ENCODE measurements at regions not wholly inside any gene's neighbourhood (a gene's known extent, or its start where the extent isn't known, plus 50 kb on each side); places are given as distances from the start of the nearest gene placed in this dataset.

DNA sequence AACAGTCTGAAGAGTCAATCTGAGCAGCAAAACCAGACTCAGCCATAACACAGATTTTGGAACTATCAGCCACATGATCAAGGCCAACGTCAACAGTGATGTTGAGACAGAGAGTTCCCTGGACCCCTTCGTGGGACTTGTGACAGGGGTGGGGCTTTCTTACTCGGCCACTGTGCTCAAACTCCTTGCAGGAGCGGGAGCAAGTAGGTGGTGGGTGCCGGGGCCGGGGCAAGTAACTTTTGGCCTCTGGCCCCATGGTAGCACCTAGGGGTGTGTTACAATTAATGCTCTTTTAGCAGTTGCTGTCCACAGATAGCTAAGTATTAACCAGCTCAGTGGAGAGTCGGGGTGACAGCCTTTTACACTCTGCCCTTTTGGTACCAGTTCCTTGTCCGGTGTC is 384.4 kb downstream of the NUAK1 start:
- no peak for DNase-seq

DNA sequence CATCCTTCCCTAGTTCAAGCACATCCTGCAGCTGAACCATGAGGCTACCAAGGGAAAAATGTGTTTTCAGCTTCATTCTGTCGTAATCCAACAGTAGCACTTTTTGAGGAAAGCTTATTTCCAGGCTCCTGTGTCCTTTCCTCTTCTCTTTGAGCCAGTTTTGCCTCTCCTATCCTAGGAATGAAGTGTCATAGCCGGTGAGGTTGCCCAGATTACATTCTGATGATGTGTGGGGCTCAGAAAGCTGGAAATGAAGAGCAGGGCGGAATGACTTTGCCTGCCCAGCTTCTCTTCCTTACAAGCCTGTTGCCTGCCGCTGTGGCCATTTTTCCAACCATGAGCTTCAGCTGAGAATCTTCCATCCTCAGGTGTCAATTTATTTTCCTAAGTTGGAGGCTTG is 381.8 kb downstream of the NUAK1 start:
- no peak for DNase-seq

DNA sequence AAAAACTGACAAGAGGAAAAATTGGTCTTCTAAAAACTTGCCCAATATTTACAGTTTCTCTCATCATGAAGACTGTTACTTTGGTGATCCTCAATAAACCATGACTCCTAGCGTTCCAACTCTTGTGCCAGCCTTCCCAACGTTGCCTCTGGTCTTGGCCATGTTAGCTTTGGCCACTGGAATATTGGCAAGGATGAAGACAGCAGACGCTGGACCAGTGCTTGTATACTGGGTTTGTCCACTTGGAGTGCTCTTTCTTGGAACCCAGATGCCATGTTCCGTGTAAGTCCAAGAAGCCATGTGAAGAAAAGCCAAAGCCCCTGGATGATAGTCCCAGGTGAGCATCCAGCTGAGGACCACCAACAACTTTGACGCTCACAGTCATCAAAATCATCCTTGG is 379.6 kb downstream of the NUAK1 start:
- no peak for DNase-seq

DNA sequence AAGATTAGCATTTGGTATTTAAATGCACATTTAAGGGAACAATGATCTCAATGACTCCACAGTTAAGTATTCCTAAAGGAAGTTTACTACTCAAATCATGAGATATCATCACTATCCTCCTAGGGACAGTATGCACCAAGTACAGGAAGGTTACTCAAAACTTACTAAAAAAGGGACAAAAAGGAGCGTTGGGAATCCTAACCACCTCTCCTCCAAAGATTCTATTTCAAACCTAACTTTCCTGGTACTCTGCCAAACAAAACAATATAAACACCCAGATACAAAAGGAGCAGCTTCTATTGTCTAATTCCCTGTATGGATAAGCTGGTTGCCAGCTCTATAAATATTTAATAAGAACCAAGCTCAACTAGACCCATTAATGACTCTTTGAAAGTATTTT is 377.7 kb downstream of the NUAK1 start:
- DNase-seq, result no peak

DNA sequence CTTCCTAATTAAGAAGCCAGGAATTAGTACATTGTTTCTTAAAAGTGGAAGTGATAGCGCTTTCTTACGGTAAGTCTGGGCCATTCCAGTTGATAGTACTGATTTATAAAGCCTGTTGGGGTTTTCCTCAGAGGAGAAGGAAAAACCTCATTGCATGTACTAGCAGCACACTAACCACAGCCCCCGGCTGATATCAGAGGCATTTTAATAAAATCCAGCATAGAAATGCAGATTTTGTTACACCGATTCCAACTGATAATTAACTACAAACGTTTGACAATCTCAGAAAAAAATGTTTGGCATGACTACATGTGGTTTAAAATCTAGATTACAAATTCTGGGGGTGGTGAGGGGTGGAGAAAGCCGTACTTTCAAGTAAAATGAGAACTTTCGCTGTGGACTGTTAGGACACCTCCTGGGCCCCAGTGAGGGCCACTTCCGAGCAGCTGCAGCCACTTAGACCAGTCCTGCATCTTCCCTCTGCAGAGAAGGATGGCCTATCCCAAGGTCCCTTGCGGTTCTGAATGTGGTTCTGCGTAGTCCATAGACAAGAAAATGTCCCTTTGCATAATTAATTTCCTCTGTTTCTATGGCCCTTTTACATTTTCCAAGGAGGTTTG is 374.4 kb downstream of the NUAK1 start:
- DNase-seq, result no peak

DNA sequence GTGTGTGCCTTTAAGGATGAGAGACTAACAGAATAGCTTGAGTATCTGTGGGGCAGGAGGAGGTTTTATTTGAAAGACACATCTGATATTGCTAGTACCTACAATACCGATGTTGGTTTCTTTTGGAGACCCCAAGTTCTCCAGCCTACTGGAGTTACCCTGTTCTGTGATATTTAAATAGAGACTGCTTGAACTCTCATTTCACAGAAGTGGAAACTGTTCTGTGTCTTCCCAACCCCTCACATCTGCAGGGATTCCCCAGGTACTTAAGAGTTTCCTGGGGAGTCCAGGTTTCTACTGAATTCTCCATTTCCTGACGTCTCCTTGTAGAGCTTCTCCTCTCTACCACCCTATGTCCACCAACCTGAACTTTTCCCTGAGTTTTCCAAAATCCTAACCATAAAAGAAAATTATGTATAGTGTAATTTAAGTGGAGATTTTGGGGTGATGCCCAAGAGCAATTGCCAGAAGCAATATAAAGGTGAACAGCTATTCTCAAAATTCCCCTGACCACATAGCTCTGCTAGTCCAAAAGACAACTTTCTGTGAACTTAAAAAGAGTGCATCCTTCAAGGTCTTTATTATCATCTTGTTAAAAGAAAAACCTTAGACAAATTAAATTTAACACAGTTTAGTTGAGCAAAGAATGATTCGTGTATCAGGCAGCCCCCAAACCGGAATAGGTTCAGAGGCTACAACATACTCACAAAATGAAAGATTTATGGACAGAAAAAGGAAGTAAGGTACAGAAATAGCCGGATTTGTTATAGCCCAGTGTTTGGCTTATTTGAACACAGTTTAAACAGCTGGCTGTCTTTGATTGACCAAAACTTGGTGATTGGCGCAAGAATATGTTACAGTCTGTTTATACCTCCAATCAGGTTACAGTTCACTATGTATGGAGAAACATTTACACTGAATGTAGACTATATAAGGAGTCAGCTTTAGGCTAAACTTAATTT is 373.4 kb downstream of the NUAK1 start:
- DNase-seq, result no peak

DNA sequence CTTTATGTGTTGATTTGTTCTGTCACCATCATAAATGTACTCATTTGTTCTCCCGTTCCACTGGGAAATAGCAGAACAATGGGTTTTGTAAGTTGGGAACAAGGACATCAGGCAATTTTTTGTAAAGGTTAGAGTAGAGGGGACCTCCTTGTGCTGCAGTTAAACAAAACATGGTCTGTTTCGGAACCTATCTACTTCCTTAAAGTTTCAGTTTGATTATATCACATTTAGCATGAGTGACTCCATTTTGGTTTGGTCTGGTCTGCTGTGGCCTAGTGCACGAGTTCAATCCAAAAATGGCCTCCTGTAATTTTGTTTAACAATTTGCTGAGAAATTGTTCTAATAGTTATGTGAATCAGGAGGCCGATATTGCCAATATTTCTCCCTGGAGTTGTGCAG is 372.7 kb downstream of the NUAK1 start:
- DNase-seq, result no peak

DNA sequence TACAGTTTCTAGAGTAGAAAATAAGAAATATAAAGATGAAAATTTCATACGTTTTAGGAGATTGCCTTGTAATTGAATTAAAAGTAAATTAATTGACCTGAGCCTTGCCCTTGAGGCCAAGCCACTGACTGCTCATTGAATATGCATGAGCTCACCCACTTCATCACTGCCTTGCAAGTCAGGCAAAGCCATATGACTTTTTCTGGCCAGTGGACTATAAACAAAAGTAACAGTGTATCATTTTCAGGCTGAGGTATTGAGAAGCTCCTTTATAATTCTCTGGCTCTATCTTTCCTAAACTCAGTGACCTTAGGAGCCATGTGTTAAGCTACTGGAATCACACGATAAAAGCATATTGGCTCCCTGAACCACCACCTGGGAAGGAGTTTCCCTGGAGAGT is 369.3 kb downstream of the NUAK1 start:
- DNase-seq, result no peak

DNA sequence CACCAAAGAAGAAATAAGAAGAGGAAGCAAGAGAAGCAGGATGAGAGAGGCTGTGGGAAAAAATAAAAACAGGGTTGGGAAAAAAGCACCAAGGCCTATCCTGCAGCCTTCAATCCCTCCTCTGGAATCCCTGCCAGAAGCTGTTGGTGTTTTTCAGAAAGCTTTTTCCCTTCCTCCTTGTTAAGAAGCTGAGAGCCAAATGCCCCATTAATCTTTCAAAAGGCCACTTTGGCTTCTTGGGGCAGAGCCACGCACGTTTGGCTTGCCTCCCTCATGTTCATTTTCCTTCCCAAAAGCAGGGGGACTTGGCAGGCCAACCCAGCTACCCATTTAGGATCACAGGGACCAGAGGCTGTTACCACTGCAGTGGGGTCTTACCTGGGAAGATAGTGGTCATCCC is 365.3 kb downstream of the NUAK1 start:
- no peak for DNase-seq

DNA sequence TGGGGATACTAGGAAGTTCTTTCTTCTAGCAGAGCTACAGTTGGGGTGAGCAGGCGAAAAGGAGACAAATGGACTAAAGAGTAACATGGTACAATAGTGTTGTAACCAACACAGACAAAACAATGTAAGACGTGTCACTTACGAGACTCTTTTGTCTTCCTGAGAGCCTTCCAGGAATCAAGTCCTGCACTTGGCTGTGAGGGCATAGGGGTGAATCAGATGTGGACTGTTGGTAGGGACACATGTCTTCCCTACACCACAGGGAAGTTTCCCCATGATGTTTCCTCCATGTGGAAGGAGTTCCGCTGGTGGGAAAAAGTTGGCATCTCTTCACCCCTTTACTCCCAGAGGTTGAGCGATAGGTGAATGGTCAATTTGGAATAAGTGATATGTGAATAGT is 364.7 kb downstream of the NUAK1 start:
- DNase-seq, result no peak

DNA sequence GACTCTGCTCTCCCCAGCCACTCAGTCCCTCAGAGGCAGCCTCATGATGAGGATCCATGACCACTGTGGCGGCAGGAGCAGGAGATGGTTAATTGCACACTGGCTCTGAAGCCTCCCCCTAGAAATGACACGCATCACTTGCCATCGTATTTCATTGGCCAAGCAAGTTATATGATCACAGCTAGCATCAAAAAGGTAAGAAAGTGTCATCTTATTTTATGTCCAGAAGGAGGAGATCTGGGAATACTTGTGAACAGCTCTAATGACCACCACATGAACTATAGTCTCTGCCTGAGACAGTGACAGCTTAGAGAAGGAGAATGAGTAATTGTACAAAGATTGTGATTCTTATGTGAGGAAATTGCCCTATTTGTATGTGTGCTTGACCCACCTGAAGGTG is 363.4 kb downstream of the NUAK1 start:
- no peak for DNase-seq

DNA sequence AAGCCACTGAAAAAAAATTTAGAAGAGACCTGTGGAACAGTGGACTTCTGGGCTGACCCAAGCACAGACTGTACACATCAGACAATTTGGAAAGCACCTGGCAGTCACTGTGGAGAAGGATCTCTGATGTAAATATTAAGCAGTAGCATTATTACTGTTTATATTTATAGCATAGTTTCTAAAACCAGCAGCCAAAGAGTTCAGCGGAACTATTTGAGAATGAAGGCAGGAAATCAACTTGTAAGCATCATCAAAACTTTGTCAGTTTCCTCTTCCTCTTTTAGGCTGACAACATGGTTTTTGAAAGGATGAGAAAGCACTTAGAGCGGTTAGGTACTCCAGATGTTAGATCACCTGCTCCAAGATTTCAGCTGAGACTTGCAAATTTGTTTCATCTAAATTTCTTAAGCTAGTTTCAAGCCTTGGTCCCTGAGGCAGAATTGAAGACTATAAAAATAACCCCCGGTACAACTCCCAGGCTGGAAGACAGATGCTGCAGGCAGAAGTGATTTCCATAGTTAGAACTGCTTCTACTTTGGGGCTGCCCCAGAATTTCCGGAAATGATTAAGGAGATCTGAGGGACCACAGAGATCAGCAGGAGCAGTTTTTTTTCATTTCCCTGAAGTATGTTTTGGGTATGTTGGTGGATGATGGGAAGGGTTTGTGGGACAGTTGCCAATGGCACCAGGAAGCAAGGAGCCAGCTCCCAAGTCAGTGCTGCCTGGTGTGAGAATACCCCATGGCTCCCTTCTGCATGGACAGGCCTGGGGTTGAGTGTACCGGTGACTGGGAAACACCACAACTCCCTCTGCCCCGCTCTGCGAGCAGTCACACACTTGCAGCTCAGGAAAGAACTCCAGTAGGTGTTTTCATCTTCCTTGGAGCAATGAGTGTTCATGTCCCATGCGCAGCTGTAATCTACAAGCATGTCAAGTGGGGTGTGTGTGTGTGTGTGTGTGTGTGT is 354.5 kb downstream of the NUAK1 start:
- DNase-seq, result peak; percentile 43

DNA sequence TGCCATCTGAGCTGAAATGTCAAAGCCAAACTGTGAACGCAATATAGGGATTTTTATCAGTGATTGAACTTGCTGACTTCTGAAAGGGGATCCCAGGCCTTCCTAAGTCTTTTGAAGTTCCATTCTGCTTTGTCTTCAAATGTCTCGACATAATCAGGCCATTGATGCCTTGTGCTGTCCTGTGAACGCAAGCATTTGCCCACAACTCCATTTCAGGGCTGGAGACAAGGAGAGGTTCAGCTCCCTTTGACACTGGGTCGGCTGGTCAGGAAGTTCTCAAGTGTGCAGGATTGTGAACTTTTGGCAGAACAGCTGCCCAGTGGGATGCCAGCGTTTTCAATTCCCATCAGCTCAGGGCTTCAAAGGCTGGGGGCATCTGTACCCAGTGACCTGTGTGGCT is 345.3 kb downstream of the NUAK1 start:
- DNase-seq, result no peak

DNA sequence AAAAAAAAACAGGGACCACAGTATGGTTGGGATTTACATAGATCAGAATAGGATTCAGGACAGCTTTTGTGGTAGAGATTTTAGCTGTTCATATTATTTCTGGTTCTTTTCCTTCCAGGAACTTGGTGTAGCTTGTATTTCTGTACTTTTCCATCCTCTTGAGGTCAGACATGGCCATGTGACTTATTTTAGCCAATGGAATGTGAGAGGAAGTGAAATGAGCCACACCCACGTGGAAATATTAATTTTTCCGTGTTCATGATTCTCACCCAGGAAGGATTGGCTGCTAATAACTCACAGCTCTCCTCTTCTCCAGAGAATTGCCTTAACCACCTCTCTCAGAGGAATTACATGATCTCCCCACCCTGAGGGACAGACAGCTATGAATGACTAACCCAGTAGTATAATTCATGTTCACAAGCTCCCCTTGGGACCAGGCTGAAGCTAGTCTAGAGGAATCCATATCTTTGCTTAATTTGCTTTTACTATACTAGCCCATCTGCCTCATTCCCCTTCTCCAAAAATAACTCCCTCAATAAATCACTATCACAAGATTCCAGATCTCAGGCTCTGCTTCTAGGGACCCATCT is 340.4 kb downstream of the NUAK1 start:
- no peak for DNase-seq

DNA sequence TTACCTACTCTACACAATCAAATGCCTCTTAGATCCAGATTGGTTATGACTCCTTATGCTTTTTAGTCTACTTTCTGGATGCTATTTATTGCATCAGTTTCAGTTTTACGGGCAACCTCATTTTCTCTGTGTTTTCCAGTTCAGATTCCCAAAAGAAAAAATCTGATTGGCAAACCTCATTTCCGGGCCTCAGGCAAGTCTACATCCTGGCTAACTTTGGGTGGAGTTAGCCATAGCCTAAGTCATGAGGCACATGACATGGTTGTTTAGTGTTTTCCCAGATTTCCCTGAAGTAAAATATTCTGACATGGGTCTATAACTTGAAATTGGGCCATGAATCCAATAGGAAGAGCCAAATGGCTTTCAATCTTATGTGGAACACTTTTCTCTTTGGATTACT is 339.7 kb downstream of the NUAK1 start:
- DNase-seq, result no peak

DNA sequence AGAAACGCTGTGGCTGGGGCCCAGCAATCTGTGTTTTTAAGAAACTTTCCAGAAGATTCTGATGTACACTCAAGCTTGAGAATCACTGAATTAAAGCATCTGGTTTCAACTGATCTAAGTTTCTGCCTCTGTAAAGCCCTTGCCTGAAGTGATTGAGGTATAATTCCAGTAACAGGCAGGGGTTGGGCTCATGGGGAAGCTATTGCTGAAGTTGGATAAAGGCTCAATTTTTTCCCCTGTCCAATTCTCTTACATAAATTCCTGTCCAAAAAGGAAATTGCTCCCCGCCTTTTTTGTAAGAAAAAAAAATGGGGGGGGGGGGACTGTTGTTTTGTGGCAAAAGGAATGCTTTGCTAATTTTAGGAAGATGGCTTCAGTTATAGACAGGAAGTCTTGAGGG is 337.4 kb downstream of the NUAK1 start:
- no peak for DNase-seq

DNA sequence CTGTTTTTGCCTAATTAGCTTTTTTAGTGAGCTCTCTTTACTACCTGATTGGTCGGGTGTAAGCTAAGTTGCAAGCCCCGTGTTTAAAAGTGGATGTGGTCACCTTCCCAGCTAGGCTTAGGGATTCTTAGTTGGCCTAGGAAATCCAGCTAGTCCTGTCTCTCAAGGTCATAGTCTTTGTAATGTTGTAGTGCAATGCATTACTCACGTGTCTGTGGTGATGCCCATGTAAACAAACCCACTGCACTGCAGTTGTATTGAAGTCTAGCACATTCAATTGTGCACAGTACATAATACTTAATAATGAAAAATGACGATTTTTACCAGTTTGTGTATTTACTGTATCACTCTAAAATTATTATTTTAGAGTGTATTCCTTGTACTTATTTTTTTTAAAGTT is 335.5 kb downstream of the NUAK1 start:
- no peak for DNase-seq

DNA sequence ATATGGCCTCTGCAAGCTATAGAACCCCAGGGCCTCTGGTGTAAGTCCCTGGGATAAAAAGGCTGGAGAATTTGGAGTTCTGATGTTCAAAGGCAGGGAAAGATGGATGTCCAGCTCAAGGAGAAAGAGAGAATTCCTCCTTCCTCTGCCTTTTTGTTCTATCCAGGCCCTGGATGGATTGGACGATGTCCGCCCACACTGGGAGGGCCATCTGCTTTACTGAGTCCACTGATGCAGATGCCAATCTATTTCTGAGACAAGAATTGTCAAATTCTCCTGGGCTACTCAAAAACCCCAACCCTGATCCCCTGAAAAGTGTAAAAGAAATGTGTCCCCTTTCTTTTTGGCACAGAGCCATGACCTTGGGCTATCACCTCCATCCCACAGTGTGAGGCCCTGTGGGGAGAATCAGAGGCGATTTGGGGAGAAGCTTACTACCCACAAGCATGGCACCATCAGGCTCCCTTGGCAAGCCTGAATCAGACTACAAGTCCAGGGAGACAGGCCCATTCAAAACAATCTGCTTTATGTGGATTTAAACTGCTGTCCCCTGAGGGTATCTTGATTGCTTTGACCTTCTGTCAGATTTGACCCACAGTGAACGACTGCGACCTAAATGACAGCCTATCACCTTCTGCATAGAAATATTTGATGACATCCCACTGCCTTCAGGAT is 334.0 kb downstream of the NUAK1 start:
- DNase-seq, result no peak

DNA sequence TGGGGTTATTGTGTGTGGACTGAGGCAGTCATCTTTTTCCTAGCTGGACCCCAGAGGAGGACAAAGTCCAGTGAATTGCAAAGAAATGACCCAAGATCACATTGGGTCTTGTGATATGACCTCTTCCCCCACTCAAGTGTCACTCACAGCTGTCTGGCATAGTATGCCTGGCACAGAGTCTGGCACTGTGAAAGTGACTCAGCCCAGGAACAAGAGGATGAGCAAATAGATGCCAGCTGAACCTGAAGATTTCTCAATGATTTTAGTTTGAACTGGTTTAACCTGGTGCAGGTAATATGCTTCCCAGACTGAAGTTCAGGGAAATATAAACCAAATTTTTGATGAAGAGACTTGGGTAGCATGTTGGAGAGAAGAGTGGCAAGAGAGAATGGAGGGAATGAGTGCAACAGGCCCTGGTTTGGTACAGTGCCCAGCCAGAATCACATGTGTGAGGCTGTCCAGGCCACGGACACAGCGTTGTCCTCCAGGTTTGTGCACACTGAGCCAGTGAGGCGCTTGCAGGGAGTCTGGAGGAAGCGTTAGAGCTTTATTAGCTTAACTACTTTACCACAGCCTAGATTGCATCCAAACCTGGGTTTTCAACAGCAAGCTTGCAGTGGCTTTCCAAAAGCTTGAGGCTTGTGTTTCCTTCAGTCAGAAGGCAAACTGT is 332.9 kb downstream of the NUAK1 start:
- DNase-seq, result no peak

DNA sequence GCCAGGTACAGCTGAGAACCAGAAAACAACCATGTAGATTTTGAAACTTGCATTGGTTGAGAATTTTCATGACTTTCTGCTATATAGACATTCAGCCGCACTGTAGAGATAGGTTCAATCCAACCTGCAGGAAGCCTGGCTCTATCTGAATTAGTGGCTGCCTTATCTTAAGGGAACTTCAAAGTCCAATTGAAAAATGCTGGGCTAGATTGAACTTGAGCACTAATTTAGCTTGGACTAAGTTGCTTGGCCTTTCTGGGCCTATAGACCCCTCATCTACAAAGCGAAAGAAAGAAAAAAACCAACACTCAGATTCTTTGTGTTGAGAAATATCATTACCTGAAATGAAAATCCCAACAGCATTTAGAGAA is 332.4 kb downstream of the NUAK1 start:
- DNase-seq, result no peak

DNA sequence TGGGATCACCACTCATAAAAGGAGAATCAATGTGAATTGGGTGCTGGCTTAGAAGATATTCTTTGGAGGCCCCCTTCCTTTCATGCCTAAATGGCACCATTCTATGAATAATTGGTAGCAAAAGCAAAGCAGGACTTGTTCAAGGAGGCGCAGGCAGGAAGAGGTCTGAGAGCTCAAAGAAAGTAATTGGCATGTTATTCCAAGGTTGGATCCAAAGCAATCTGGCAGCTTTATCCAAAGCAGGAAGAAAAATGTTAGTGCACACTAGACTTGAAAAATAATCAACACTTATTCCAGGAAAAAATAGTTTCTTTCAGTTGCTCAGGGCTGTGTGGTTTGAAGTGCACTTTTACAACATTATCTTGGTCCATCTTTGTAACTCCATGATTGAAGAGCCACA is 326.4 kb downstream of the NUAK1 start:
- peak; percentile 43 for DNase-seq

All from tongue (tissue), 1 donor.